Activated CD8-positive, alpha-beta T cell treated with anti-CD3 and anti-CD28 coated beads, Interleukin-2, amount 10 ng/mL, durations not matched to agents 7 days and 5 days (primary cell): ENCODE measurements at regions not wholly inside any gene's neighbourhood (a gene's known extent, or its start where the extent isn't known, plus 50 kb on each side); places are given as distances from the start of the nearest gene placed in this dataset.

ENCODE experiments used
- ATAC-seq: fragments of 150-1000 bp; cut with Tn5 transposase; one replicate; pipeline ENCODE4 v1.10.0; 2021; ENCODE audit warnings: moderate library complexity
- CTCF ChIA-PET: fragments of 350-600 bp; sonication (Branson Sonifier 250); formaldehyde crosslinking; loops from one replicate; lab custom pipeline; 2021; ENCODE audit warnings: antibody characterized with exemption; lab: Charles Lee
- POLR2A ChIA-PET: fragments of 350-600 bp; sonication (Branson Sonifier 250); formaldehyde crosslinking; loops from one replicate; lab custom pipeline; 2021; ENCODE audit warnings: antibody characterized with exemption; lab: Charles Lee
- DNase-seq: peaks from one replicate; pipeline ENCODE4 v3.0.0-alpha.2; 2020
- H3K27ac Mint-ChIP-seq: one replicate; pipeline ENCODE4 v1.8.0; 2021; ENCODE audit warnings: mild to moderate bottlenecking, mixed read lengths
- H3K27me3 Mint-ChIP-seq: one replicate; pipeline ENCODE4 v1.8.0; 2021; ENCODE audit warnings: low read depth, mixed read lengths
- H3K36me3 Mint-ChIP-seq: one replicate; pipeline ENCODE4 v1.8.0; 2021; ENCODE audit warnings: low read depth, mixed read lengths
- H3K4me1 Mint-ChIP-seq: one replicate; pipeline ENCODE4 v1.8.0; 2021; ENCODE audit warnings: low read depth, mixed read lengths
- H3K4me3 Mint-ChIP-seq: one replicate; pipeline ENCODE4 v1.8.0; 2021; ENCODE audit warnings: mild to moderate bottlenecking, mixed read lengths
- H3K9me3 Mint-ChIP-seq: one replicate; pipeline ENCODE4 v1.8.0; 2022; ENCODE audit warnings: mixed read lengths; ENCODE audit not compliant: insufficient read depth

GRCh38 chr13:34411177-34411576 lies 530.9 kb upstream of the NBEA start:
- POLR2A ChIA-PET: no interaction called here
- no peak for ATAC-seq
- CTCF ChIA-PET: no interaction called here
- Mint-ChIP-seq H3K9me3 (peaks cover 3% of the 10 kb centered on the region), H3K4me1 (no peaks in the 10 kb centered on the region), H3K36me3 (no peaks in the 10 kb centered on the region), H3K4me3 (no peak overlapping the region), H3K27ac (no peak overlapping the region), H3K27me3 (no peaks in the 10 kb centered on the region)
- no peak for DNase-seq

GRCh38 chr13:34411894-34412293 lies 530.2 kb upstream of the NBEA start:
- Mint-ChIP-seq H3K4me1 (no peaks in the 10 kb centered on the region), H3K9me3 (no peaks in the 10 kb centered on the region), H3K4me3 (no peak overlapping the region), H3K27ac (no peak overlapping the region), H3K27me3 (no peaks in the 10 kb centered on the region), H3K36me3 (no peaks in the 10 kb centered on the region)
- no peak for DNase-seq
- CTCF ChIA-PET: no interaction called here
- no peak for ATAC-seq
- POLR2A ChIA-PET: no interaction called here

- H3K36me3 Mint-ChIP-seq: no peaks in the 10 kb centered on the region
- H3K4me3 Mint-ChIP-seq: no peak overlapping the region
- H3K4me1 Mint-ChIP-seq: no peaks in the 10 kb centered on the region
- no peaks in the 10 kb centered on the region for H3K27me3 Mint-ChIP-seq
- ATAC-seq (no peak), DNase-seq (no peak)
- ChIA-PET POLR2A (no interaction called here), CTCF (no interaction called here)
- H3K27ac Mint-ChIP-seq: no peak overlapping the region
- H3K9me3 Mint-ChIP-seq: no peaks in the 10 kb centered on the region
Observed at GRCh38 chr13:34412295-34412694, 529.8 kb upstream of the NBEA start.

DNA sequence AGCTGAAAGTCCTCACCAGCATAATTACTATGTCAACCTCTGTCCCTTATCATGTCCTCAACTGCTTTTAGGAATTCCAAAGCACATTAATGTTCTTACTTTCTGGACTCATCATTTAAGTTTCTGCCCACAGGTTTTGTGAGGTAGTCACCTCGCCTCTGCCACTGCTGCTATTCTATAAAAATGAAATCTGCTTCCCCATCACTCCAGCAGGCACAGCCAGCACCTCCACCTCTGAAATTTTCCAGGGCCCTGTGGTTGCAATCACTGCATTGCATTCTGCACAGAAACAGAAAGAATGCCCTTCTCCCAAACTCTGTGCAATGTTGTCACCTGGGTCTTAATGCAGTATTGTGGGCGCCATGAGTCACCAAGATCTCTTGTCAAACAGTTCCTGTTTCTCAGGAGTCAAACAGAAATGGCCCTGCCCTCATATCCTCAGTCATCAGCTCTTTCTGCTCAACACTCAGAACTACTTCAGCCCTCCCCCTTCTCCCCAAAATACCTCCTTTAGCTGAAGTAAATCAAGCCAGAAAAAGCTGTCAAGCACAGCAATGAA lies 529.2 kb upstream of the NBEA start:
- H3K4me1 Mint-ChIP-seq: no peaks in the 10 kb centered on the region
- H3K36me3 Mint-ChIP-seq: no peaks in the 10 kb centered on the region
- POLR2A ChIA-PET: no interaction called here
- no peaks in the 10 kb centered on the region for H3K27me3 Mint-ChIP-seq
- DNase-seq: no peak
- no peak overlapping the region for H3K4me3 Mint-ChIP-seq
- CTCF ChIA-PET: no interaction called here
- ATAC-seq: no peak
- no peaks in the 10 kb centered on the region for H3K9me3 Mint-ChIP-seq
- no peak overlapping the region for H3K27ac Mint-ChIP-seq

DNA sequence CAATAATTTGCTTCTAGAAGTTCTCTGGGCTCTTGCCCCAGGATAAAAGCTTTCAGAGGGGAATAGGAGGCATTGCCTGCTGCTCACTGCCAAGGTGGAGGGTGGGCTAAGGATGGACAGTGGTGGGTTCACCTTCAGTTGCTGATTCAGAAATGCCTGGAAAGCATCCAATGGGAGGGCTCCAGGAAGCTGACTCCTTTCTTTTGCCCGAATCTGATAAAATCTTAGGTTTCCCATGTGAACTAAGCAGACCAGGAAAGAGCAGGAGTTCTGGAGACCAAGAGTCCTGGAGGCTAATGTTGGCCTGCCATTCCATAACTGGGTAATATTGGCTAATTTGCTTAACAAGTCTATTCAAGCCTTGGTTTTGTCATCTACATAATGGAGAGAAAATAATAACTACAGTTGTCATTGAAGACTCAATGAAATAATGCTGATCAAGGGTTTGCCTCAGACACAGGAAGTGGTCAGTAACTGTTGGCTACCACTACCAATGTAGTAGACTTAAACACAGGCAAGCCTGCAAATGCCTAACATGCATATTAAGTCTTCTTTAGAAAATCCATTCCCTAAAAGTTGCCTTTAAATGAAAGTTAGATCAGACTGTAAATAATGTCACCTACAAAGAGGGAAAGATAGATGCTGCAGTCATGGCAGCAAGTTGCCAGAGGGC lies 528.4 kb upstream of the NBEA start:
- no peak for ATAC-seq
- no peak for DNase-seq
- Mint-ChIP-seq H3K36me3 (no peaks in the 10 kb centered on the region), H3K4me3 (no peak overlapping the region), H3K4me1 (no peaks in the 10 kb centered on the region), H3K27me3 (no peaks in the 10 kb centered on the region), H3K9me3 (no peaks in the 10 kb centered on the region), H3K27ac (no peak overlapping the region)
- ChIA-PET POLR2A (no interaction called here), CTCF (no interaction called here)

- Mint-ChIP-seq H3K27ac (no peak overlapping the region), H3K4me1 (no peaks in the 10 kb centered on the region), H3K36me3 (no peaks in the 10 kb centered on the region), H3K27me3 (no peaks in the 10 kb centered on the region), H3K4me3 (no peak overlapping the region), H3K9me3 (no peaks in the 10 kb centered on the region)
- no peak for DNase-seq
- ATAC-seq: no peak
- ChIA-PET CTCF (no interaction called here), POLR2A (no interaction called here)
Observed at GRCh38 chr13:34414616-34415015, 527.5 kb upstream of the NBEA start.

DNA sequence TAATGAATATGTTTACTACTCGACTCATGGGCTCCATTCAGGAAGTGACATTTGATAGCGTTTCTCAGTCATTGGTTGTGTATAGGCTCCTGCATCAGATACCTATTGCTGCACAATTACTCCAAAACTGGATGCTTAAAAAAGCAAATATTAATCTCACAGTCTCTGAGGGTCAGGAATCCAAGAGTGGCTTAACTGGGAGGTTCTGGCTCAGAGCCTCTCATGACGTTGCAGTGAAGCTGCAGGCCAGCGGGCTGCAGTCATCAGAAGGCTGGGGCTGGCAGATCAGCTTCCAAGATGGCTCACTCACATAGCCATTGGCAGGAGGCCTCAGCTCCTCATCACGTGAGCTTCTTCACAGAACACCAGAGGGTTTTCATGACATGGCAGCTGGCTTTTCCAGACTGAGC lies 525.1 kb upstream of the NBEA start:
- Mint-ChIP-seq H3K27ac (no peak overlapping the region), H3K4me3 (no peak overlapping the region), H3K4me1 (no peaks in the 10 kb centered on the region), H3K36me3 (no peaks in the 10 kb centered on the region), H3K9me3 (no peaks in the 10 kb centered on the region), H3K27me3 (no peaks in the 10 kb centered on the region)
- ChIA-PET CTCF (no interaction called here), POLR2A (no interaction called here)
- DNase-seq (no peak), ATAC-seq (no peak)

DNA sequence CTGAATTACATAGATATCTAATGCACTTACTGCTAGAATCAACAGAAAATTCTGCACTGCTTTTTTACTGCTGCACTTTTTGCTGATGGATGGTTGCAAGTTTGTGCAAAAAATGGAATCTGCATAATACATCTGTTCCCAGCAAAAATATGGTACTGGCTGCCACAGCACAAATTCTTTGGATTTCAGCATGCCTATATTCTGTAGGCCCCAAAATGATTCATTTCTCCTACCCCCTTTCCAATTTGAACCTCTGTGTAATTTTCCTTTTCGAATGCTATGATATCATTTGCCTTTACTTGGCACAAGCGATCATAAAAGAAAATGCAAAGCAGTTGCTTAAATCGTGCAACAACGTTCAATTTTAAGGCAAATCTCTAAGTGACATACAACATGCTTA lies 524.2 kb upstream of the NBEA start:
- H3K27me3 Mint-ChIP-seq: no peaks in the 10 kb centered on the region
- H3K9me3 Mint-ChIP-seq: no peaks in the 10 kb centered on the region
- ChIA-PET CTCF (no interaction called here), POLR2A (no interaction called here)
- no peak overlapping the region for H3K4me3 Mint-ChIP-seq
- no peak overlapping the region for H3K27ac Mint-ChIP-seq
- H3K36me3 Mint-ChIP-seq: no peaks in the 10 kb centered on the region
- DNase-seq (no peak), ATAC-seq (no peak)
- no peaks in the 10 kb centered on the region for H3K4me1 Mint-ChIP-seq

- no peaks in the 10 kb centered on the region for H3K9me3 Mint-ChIP-seq
- H3K36me3 Mint-ChIP-seq: no peaks in the 10 kb centered on the region
- ATAC-seq (no peak), DNase-seq (no peak)
- no peaks in the 10 kb centered on the region for H3K27me3 Mint-ChIP-seq
- ChIA-PET POLR2A (no interaction called here), CTCF (no interaction called here)
- H3K27ac Mint-ChIP-seq: no peak overlapping the region
- H3K4me3 Mint-ChIP-seq: no peak overlapping the region
- no peaks in the 10 kb centered on the region for H3K4me1 Mint-ChIP-seq
Observed at GRCh38 chr13:34419025-34419424, 523.0 kb upstream of the NBEA start.

DNA sequence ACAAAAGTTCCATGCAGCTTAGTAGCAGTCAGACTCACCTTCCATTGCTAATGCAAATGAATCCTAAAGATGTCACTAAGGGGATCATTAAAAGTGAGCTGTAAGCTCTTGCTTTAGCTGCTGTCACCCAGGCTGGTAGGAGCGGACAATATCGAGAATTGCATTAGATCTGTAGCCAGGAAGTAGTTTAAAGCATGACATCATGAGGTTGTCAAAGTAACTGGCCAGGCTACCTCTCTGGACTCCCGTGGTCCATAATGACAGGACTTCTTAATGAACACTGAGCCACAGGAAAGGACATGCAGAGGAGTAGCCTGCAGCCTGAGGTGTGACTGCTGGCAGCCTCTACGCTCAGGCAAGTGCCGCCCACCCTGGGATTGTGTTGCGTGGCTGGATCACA lies 522.3 kb upstream of the NBEA start:
- Mint-ChIP-seq H3K27ac (no peak overlapping the region), H3K4me1 (no peaks in the 10 kb centered on the region), H3K9me3 (no peaks in the 10 kb centered on the region), H3K4me3 (no peak overlapping the region), H3K27me3 (no peaks in the 10 kb centered on the region), H3K36me3 (no peaks in the 10 kb centered on the region)
- ATAC-seq (no peak), DNase-seq (no peak)
- CTCF ChIA-PET: no interaction called here
- POLR2A ChIA-PET: no interaction called here

GRCh38 chr13:34420702-34421346 lies 521.2 kb upstream of the NBEA start:
- Mint-ChIP-seq H3K4me3 (no peak overlapping the region), H3K27me3 (no peaks in the 10 kb centered on the region)

GRCh38 chr13:34421347-34421719 lies 520.7 kb upstream of the NBEA start:
- ChIA-PET POLR2A (no interaction called here), CTCF (no interaction called here)
- H3K4me1 Mint-ChIP-seq: no peaks in the 10 kb centered on the region
- no peak overlapping the region for H3K4me3 Mint-ChIP-seq
- ATAC-seq: no peak
- peaks cover 4% of the 10 kb centered on the region for H3K9me3 Mint-ChIP-seq
- no peaks in the 10 kb centered on the region for H3K36me3 Mint-ChIP-seq
- no peak overlapping the region for H3K27ac Mint-ChIP-seq
- H3K27me3 Mint-ChIP-seq: no peaks in the 10 kb centered on the region
- no peak for DNase-seq

More at GRCh38 chr13:34420702-34421346, 521.2 kb upstream of the NBEA start:
- POLR2A ChIA-PET: no interaction called here
- no peak overlapping the region for H3K27ac Mint-ChIP-seq
- H3K9me3 Mint-ChIP-seq: no peaks in the 10 kb centered on the region
- ATAC-seq: no peak
- no peaks in the 10 kb centered on the region for H3K36me3 Mint-ChIP-seq
- DNase-seq: no peak
- CTCF ChIA-PET: no interaction called here
- H3K4me1 Mint-ChIP-seq: no peaks in the 10 kb centered on the region
